Muscle layer of colon (tissue), 2 donors: ENCODE measurements at regions not wholly inside any gene's neighbourhood (a gene's known extent, or its start where the extent isn't known, plus 50 kb on each side); places are given as distances from the start of the nearest gene placed in this dataset.

Experiments
- H3K27ac ChIP-seq: one replicate; pipeline ENCODE4 v1.7.0; 2013; ENCODE audit warnings: low read depth, mild to moderate bottlenecking, low read length, moderate library complexity
- H3K27me3 ChIP-seq, 2 donors: one replicate each; pipeline ENCODE4 v1.7.0; 2013; ENCODE audit warnings: low read length in 2 of 2, mild to moderate bottlenecking in 2 of 2; ENCODE audit not compliant: insufficient read depth in 2 of 2, control insufficient read depth in 1 of 2
- H3K36me3 ChIP-seq: one replicate; pipeline ENCODE4 v1.7.0; 2013; ENCODE audit warnings: mild to moderate bottlenecking, low read length; ENCODE audit not compliant: insufficient read depth
- H3K4me1 ChIP-seq: one replicate; pipeline ENCODE4 v1.7.0; 2013; ENCODE audit warnings: mild to moderate bottlenecking, low read length; ENCODE audit not compliant: insufficient read depth
- H3K4me3 ChIP-seq, 2 donors: one replicate each; pipeline ENCODE4 v1.7.0; 2013; ENCODE audit warnings: low read length in 2 of 2, low read depth in 1 of 2, mild to moderate bottlenecking in 1 of 2, moderate library complexity in 1 of 2
- H3K9ac ChIP-seq: one replicate; pipeline ENCODE4 v1.7.0; 2013; ENCODE audit warnings: low read length
- H3K9me3 ChIP-seq: one replicate; pipeline ENCODE4 v1.7.0; 2013; ENCODE audit warnings: mild to moderate bottlenecking, low read length
- donor health status: abdominal sarcoma.
- donor health status: Adenocarcinoma of cecum.

GRCh38 chr12:87520968-87521367, 508.2 kb downstream of the C12orf50 start:
- Histone ChIP-seq H3K27me3 (no peaks in the 10 kb centered on the region), H3K4me1 (no peaks in the 10 kb centered on the region), H3K36me3 (no peaks in the 10 kb centered on the region), H3K9me3 (no peaks in the 10 kb centered on the region), H3K4me3 (no peak overlapping the region), H3K27ac (no peak overlapping the region), H3K9ac (no peak overlapping the region)

DNA sequence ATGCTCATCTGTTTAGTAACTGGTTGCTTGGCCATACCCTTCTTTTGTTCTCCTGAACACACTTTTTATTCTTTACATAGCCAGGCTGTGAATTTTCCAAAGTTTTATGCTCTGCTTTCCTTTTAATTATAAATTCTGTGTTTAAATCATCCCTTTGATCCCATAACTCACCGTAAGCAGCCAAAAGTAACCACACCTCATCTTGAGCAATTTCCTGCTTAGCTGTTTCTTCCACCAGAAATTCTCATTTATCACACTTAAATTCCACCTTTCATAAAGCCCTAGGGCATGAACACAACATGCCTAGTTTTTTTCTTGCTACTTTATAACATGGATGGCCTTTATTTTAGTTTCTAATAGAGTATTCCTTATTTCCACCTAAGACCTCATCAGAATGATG, 510.7 kb downstream of the C12orf50 start:
- H3K27ac ChIP-seq, result no peak overlapping the region
- H3K9me3 ChIP-seq, result no peaks in the 10 kb centered on the region
- H3K9ac ChIP-seq, result no peak overlapping the region
- no peak overlapping the region for H3K4me3 ChIP-seq
- H3K4me1 ChIP-seq, result no peaks in the 10 kb centered on the region
- no peaks in the 10 kb centered on the region for H3K36me3 ChIP-seq
- H3K27me3 ChIP-seq, result no peaks in the 10 kb centered on the region

- Histone ChIP-seq H3K36me3 (no peaks in the 10 kb centered on the region), H3K27ac (no peak overlapping the region), H3K4me1 (no peaks in the 10 kb centered on the region), H3K4me3 (no peak overlapping the region), H3K27me3 (no peaks in the 10 kb centered on the region), H3K9ac (no peak overlapping the region), H3K9me3 (no peaks in the 10 kb centered on the region)
These were observed 511.2 kb downstream of the C12orf50 start for GRCh38 chr12:87518036-87518435.

- Histone ChIP-seq H3K9ac (no peak overlapping the region), H3K36me3 (no peaks in the 10 kb centered on the region), H3K9me3 (no peaks in the 10 kb centered on the region), H3K4me1 (no peaks in the 10 kb centered on the region), H3K27me3 (no peaks in the 10 kb centered on the region), H3K27ac (no peak overlapping the region), H3K4me3 (no peak overlapping the region)
These were observed 515.5 kb downstream of the C12orf50 start for GRCh38 chr12:87513536-87514280.

GRCh38 chr12:87511371-87511770, 517.8 kb downstream of the C12orf50 start:
- no peaks in the 10 kb centered on the region for H3K27me3 ChIP-seq
- H3K4me3 ChIP-seq, result no peak overlapping the region
- H3K27ac ChIP-seq, result no peak overlapping the region
- no peaks in the 10 kb centered on the region for H3K4me1 ChIP-seq
- no peaks in the 10 kb centered on the region for H3K9me3 ChIP-seq
- H3K36me3 ChIP-seq, result no peaks in the 10 kb centered on the region
- H3K9ac ChIP-seq, result no peak overlapping the region

GRCh38 chr12:87509237-87509820, 519.9 kb downstream of the C12orf50 start:
- H3K27me3 ChIP-seq, result no peaks in the 10 kb centered on the region
- H3K4me1 ChIP-seq, result no peaks in the 10 kb centered on the region
- H3K9ac ChIP-seq, result no peak overlapping the region
- no peaks in the 10 kb centered on the region for H3K36me3 ChIP-seq
- no peak overlapping the region for H3K4me3 ChIP-seq
- H3K27ac ChIP-seq, result no peak overlapping the region
- H3K9me3 ChIP-seq, result no peaks in the 10 kb centered on the region

DNA sequence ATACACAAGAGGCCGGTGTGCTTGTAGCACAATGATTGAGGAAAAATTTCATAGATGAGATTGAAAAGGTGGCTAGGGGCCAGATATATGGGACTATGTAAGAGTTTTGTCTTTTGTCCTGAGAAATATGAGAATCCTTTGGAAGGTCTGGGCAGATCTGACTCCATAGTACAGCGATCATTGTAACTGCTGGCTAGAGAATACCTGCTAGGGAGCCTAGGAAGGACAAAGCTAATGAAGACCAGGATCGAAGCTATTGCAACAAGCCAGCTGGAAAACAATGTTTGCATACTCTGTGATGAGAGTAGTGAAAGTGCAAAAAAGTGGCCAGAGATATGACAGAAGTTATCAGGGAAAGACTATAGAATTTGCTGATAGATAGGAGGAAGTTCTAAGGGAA, 537.6 kb downstream of the C12orf50 start:
- H3K9me3 ChIP-seq, result no peaks in the 10 kb centered on the region
- H3K4me1 ChIP-seq, result no peaks in the 10 kb centered on the region
- H3K27ac ChIP-seq, result no peak overlapping the region
- H3K9ac ChIP-seq, result no peak overlapping the region
- H3K27me3 ChIP-seq, result no peaks in the 10 kb centered on the region
- H3K4me3 ChIP-seq, result no peak overlapping the region
- H3K36me3 ChIP-seq, result no peaks in the 10 kb centered on the region

- H3K27me3 ChIP-seq, result no peaks in the 10 kb centered on the region
- no peaks in the 10 kb centered on the region for H3K36me3 ChIP-seq
- no peak overlapping the region for H3K9ac ChIP-seq
- H3K27ac ChIP-seq, result no peak overlapping the region
- H3K4me3 ChIP-seq, result no peak overlapping the region
- no peaks in the 10 kb centered on the region for H3K9me3 ChIP-seq
- H3K4me1 ChIP-seq, result no peaks in the 10 kb centered on the region
These were observed 538.1 kb downstream of the C12orf50 start for GRCh38 chr12:87491089-87491488.

DNA sequence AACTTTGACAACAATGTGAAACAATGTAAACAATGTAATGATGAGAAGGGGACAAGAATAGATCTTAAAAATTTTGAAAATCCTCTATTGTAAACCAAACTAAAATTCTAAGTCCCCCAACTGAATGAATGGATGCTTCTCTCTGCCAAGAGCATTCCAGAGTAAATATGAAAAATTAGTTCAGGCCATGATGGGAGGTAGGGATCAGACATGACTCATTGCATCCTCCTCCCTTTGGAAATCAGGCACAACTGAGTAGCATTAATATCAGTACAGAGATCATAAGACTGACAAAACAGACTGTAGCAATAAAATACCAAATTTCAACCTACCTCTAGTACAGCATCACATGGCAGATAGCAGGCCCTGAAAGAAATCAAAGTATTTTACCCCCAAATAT, 559.9 kb downstream of the C12orf50 start:
- no peak overlapping the region for H3K4me3 ChIP-seq
- no peaks in the 10 kb centered on the region for H3K9me3 ChIP-seq
- no peaks in the 10 kb centered on the region for H3K4me1 ChIP-seq
- H3K27ac ChIP-seq, result no peak overlapping the region
- H3K36me3 ChIP-seq, result no peaks in the 10 kb centered on the region
- H3K27me3 ChIP-seq, result no peaks in the 10 kb centered on the region
- H3K9ac ChIP-seq, result no peak overlapping the region

GRCh38 chr12:87467936-87468335, 561.3 kb downstream of the C12orf50 start:
- no peak overlapping the region for H3K4me3 ChIP-seq
- H3K9me3 ChIP-seq, result no peaks in the 10 kb centered on the region
- H3K4me1 ChIP-seq, result no peaks in the 10 kb centered on the region
- no peaks in the 10 kb centered on the region for H3K36me3 ChIP-seq
- no peaks in the 10 kb centered on the region for H3K27me3 ChIP-seq
- H3K27ac ChIP-seq, result no peak overlapping the region
- no peak overlapping the region for H3K9ac ChIP-seq

DNA sequence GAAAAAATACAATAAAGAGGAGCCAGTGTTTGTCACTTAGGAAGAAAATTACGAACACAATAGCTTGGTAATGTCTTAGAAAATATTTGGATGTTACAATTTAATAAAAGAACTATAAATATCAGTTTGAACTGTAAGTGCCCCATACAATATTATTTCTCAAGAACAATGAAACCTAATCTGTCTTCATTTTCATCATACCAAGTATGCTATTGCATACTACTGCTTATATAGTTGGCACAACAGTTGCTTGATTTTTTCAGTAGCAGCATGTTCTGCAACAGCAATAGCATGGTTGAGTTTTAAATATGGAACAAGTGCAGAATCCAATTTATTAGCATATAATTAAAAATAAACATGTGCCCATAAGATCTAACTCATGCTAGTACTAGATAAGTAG, 564.6 kb downstream of the C12orf50 start:
- no peak overlapping the region for H3K4me3 ChIP-seq
- H3K27me3 ChIP-seq, result no peaks in the 10 kb centered on the region
- no peaks in the 10 kb centered on the region for H3K4me1 ChIP-seq
- H3K27ac ChIP-seq, result no peak overlapping the region
- H3K36me3 ChIP-seq, result no peaks in the 10 kb centered on the region
- H3K9ac ChIP-seq, result no peak overlapping the region
- no peaks in the 10 kb centered on the region for H3K9me3 ChIP-seq

DNA sequence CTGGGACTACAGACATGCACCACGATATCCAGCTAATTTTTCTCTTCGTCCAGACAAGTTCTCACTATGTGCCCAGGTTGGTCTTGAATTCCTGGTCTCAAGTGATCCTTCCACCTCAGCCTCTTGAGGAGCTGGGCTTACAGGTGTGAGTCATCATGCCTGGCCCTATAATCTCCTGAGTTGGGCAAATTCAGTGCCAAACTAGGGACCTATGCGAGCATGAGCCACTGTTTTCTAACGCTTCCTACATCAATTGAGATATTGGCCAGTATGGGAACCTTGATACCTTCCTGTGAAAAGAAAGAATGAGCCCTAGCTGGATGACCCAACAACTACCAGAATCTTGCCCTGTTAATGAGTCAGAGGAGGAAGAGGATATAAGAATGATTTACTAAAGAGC, 585.2 kb downstream of the C12orf50 start:
- H3K9ac ChIP-seq, result no peak overlapping the region
- no peaks in the 10 kb centered on the region for H3K4me1 ChIP-seq
- no peak overlapping the region for H3K27ac ChIP-seq
- no peaks in the 10 kb centered on the region for H3K36me3 ChIP-seq
- no peaks in the 10 kb centered on the region for H3K9me3 ChIP-seq
- H3K4me3 ChIP-seq, result no peak overlapping the region
- H3K27me3 ChIP-seq, result no peaks in the 10 kb centered on the region
